HG03571 (cell line): ENCODE measurements at regions not wholly inside any gene's neighbourhood (a gene's known extent, or its start where the extent isn't known, plus 50 kb on each side); places are given as distances from the start of the nearest gene placed in this dataset.
"Not testable (repeated sequence)": the region's sequence is repeated elsewhere in the genome, so short reads cannot be mapped to it uniquely, and the experiment has no call there.

Experiments used
- ATAC-seq: cut with Tn5 transposase; IDR thresholded peaks from one replicate; pipeline ENCODE4 v1.9.1; 2021; ENCODE audit not compliant: unreplicated experiment

GRCh38 chr12:89768586-89769482 lies 60.2 kb upstream of the ATP2B1 start:
- ATAC-seq, result no peak

DNA sequence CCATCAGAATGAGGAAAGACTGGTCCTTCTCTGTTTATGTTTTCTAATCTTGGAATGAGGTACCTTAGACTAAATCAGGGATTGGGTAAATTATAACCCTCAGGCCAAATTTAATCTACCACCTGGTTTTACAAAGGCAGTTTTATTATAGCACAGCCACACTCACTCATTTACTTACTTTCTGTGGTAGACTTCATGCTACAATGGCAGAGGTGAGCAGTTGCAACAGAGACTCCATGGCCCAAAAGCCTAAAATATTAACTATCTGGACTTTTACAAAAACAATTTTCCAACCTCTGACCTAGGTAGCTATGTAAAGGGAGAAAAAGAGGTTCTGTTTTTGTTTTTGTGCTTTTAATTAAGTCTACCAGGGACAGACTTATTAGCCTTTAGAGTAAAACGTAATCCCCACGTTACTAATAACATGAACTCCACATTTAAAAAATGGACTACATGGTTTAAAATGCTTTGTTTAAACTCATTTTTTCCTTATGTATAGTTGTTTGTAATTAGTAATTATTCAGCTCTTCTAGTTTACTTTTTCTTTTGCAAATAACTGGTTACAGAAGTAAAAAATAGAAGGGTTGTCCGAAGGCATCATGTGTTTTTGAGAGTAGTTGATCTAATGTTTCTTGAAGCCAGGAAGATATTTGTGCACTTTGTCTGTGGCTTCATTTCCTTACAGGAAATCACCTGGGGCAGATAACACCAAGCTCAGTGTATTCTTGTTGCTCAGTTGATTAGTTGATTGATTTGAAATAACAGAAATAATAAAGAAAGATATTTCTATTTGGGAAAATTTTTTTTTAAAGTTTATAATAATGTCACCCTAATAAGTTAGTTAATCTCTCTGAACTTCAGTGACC lies 57.6 kb upstream of the ATP2B1 start:
- peak; percentile 80 for ATAC-seq

DNA sequence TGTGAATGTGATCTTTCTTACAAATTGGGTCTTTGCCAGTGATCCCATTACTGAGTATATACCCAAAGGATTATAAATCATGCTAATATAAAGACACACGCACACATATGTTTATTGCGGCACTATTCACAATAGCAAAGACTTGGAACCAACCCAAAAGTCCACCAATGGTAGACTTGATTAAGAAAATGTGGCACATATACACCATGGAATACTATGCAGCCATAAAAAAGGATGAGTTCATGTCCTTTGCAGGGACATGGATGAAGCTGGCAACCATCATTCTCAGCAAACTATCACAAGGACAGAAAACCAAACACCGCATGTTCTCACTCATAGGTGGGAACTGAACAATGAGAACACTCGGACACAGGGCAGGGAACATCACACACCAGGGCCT lies 55.5 kb upstream of the ATP2B1 start:
- not testable (repeated sequence) for ATAC-seq

- no peak for ATAC-seq
Observed at GRCh38 chr12:89762498-89763170, 54.0 kb upstream of the ATP2B1 start.

GRCh38 chr12:89760783-89761182 lies 52.1 kb upstream of the ATP2B1 start:
- ATAC-seq, result no peak
